ENCODE measurements at regions not wholly inside any gene's neighbourhood (a gene's known extent, or its start where the extent isn't known, plus 50 kb on each side); places are given as distances from the start of the nearest gene placed in this dataset.

GRCh38 chr3:182115328-182116015, 403.7 kb downstream of the SOX2 start:
- no peak for DNase-seq (ENCODE audit: low read depth)
- TF ChIP-seq CTCF (conservative IDR thresholded peaks at IDR 0.05; ENCODE audit: control insufficient read depth, insufficient read depth, low read depth, low read length) = no peak
- no peak overlapping the region for H3K4me3 ChIP-seq (ENCODE audit: control insufficient read depth, low read depth, low read length)

GRCh38 chr3:182116386-182116785, 404.7 kb downstream of the SOX2 start:
- TF ChIP-seq CTCF (conservative IDR thresholded peaks at IDR 0.05; ENCODE audit: control insufficient read depth, insufficient read depth, low read depth, low read length) = no peak
- DNase-seq (ENCODE audit: low read depth) = no peak
- H3K4me3 ChIP-seq (ENCODE audit: control insufficient read depth, low read depth, low read length) = no peak overlapping the region

GRCh38 chr3:182117131-182117530, 405.4 kb downstream of the SOX2 start:
- H3K4me3 ChIP-seq (ENCODE audit: control insufficient read depth, low read depth, low read length) = no peak overlapping the region
- DNase-seq (ENCODE audit: low read depth) = no peak
- TF ChIP-seq CTCF (conservative IDR thresholded peaks at IDR 0.05; ENCODE audit: control insufficient read depth, insufficient read depth, low read depth, low read length) = no peak

- no peak for DNase-seq (ENCODE audit: low read depth)
- TF ChIP-seq CTCF (conservative IDR thresholded peaks at IDR 0.05; ENCODE audit: control insufficient read depth, insufficient read depth, low read depth, low read length) = no peak
These were observed 405.9 kb downstream of the SOX2 start for GRCh38 chr3:182117583-182117982.

GRCh38 chr3:182118066-182118465, 406.3 kb downstream of the SOX2 start:
- DNase-seq (ENCODE audit: low read depth) = peak; percentile 49
- H3K4me3 ChIP-seq (ENCODE audit: control insufficient read depth, low read depth, low read length) = no peak overlapping the region
- TF ChIP-seq CTCF (conservative IDR thresholded peaks at IDR 0.05; ENCODE audit: control insufficient read depth, insufficient read depth, low read depth, low read length) = no peak

More at GRCh38 chr3:182117583-182117982, 405.9 kb downstream of the SOX2 start:
- H3K4me3 ChIP-seq (ENCODE audit: control insufficient read depth, low read depth, low read length) = no peak overlapping the region

- no peak overlapping the region for H3K4me3 ChIP-seq (ENCODE audit: control insufficient read depth, low read depth, low read length)
- TF ChIP-seq CTCF (conservative IDR thresholded peaks at IDR 0.05; ENCODE audit: control insufficient read depth, insufficient read depth, low read depth, low read length) = no peak
- no peak for DNase-seq (ENCODE audit: low read depth)
These were observed 409.7 kb downstream of the SOX2 start for GRCh38 chr3:182121401-182121800.

Data from fibroblast of mammary gland (primary cell).